ACC112 (cell line): ENCODE measurements at regions not wholly inside any gene's neighbourhood (a gene's known extent, or its start where the extent isn't known, plus 50 kb on each side); places are given as distances from the start of the nearest gene placed in this dataset.

Experiments used
- H2AFZ ChIP-seq: fragments of 200-600 bp; sonication (generic); one replicate; pipeline ENCODE4 v1.6.0; 2017; ENCODE audit warnings: antibody characterized with exemption, low read length; ENCODE audit not compliant: unreplicated experiment
- H3K27ac ChIP-seq: fragments of 200-600 bp; sonication (generic); 2 replicates; pipeline ENCODE4 v1.5.1; 2014; ENCODE audit warnings: low read depth, mild to moderate bottlenecking, antibody characterized with exemption, low read length, moderate library complexity
- H3K27me3 ChIP-seq: fragments of 200-600 bp; sonication (generic); 2 replicates; pipeline ENCODE4 v1.6.1; 2014; ENCODE audit warnings: mild to moderate bottlenecking, antibody characterized with exemption, low read length, moderate library complexity, mixed read lengths; ENCODE audit not compliant: insufficient read depth
- H3K36me3 ChIP-seq: fragments of 200-600 bp; sonication (generic); 2 replicates; pipeline ENCODE4 v1.6.1; 2016; ENCODE audit warnings: mild to moderate bottlenecking, antibody characterized with exemption, low read length, moderate library complexity, mixed read lengths; ENCODE audit not compliant: insufficient read depth
- H3K4me1 ChIP-seq: fragments of 200-600 bp; sonication (generic); one replicate; pipeline ENCODE4 v1.6.1; 2016; ENCODE audit warnings: low read length, mixed read lengths; ENCODE audit not compliant: insufficient read depth, unreplicated experiment, control insufficient read depth
- H3K4me3 ChIP-seq: fragments of 200-600 bp; sonication (generic); 2 replicates; pipeline ENCODE4 v1.5.1; 2014; ENCODE audit warnings: mild to moderate bottlenecking, low read depth, low read length
- H3K79me2 ChIP-seq: fragments of 200-600 bp; sonication (generic); one replicate; pipeline ENCODE4 v1.6.0; 2016; ENCODE audit warnings: low read length; ENCODE audit not compliant: control insufficient read depth, unreplicated experiment, insufficient read depth

DNA sequence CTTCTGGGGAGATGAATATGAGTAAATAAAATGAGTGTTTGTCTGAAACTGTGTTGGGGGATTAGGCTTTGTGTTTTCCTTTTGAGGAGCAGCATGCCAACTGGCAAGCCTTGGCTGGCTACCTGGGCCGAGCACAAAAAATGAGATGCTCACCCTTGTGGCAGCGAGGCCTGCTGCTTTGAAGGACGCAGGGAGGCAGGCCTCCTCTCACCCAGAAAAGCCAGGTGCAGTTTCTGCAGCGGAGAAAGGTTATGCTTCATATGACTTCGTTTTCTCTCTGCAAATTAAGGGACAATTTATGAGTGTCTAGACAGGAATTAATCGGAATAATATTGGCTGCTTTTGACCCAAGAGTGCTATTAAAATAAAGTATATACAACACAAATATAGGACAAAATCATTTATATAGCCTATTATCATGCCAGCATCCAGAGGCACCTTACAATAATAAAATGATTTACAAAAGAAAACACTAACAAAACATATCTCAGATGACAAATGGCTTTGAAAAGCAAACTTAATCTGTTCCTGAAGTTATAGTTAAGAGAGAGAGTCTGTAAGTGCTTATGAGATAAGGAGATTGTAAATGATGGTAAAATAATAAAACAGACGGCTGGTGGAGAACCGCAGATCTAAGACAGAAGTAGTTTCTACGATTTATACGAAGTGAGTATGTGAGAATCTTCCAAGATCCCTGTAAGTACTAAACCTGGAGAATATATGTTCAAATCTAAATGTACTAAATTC is 682.8 kb upstream of the NR2F2 start:
- no peaks in the 10 kb centered on the region for H3K4me1 ChIP-seq
- H3K27ac ChIP-seq: no peak overlapping the region

DNA sequence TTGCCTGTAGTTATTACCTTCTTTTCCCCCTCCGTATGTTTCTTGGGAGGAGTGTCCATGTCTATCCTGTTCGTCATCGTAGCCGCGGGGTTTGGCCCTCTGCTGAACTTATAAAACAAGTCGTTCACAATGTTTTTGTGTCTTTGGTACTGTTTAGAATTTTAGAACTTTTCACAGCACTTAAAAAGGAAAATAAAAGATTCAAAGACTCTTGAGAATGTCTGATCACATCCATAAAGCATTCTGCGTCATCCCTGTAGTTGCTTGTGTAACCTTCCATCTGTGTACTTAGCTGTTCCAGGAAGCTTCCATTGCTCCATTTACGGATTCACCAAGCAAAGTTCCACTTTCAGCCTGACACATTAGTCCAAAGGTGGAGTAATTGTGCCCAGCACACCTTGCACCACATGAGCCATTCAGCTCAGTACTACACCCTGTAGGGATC is 677.1 kb upstream of the NR2F2 start:
- no peaks in the 10 kb centered on the region for H3K27me3 ChIP-seq

More for the DNA sequence above, 682.8 kb upstream of the NR2F2 start:
- Histone ChIP-seq H3K4me3 (no peak overlapping the region), H3K27me3 (no peaks in the 10 kb centered on the region), H3K36me3 (no peaks in the 10 kb centered on the region), H3K79me2 (no peaks in the 10 kb centered on the region), H2AFZ (no peak overlapping the region)

DNA sequence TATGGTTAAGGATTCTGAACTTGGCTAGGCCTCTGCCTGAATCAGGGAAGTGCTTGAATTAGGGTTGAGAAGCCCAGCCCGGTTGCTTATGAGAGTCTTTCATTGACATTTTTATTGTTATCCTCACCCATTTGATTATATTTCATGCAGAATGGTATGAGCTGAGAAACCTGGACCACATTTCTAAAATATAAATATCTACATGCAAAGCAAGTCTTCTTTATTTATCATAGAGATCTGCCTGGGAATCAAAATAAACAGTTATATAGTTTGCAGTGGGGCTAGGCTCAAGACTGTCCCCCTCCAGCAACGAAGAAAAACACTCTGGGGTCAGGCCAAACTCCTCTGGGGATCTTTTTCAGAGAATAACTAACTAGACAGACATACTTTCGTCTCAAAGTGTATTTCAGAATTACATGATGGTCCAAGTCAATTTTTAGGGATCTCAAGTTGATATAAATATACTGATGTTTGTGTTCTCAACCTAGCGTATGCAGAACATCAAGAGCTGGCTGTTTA is 675.4 kb upstream of the NR2F2 start:
- no peaks in the 10 kb centered on the region for H3K4me1 ChIP-seq
- H3K4me3 ChIP-seq: no peak overlapping the region
- H3K27ac ChIP-seq: no peak overlapping the region
- no peak overlapping the region for H2AFZ ChIP-seq
- H3K27me3 ChIP-seq: no peaks in the 10 kb centered on the region
- no peaks in the 10 kb centered on the region for H3K36me3 ChIP-seq
- H3K79me2 ChIP-seq: no peaks in the 10 kb centered on the region

More for the DNA sequence above, 677.1 kb upstream of the NR2F2 start:
- no peaks in the 10 kb centered on the region for H3K36me3 ChIP-seq
- no peak overlapping the region for H2AFZ ChIP-seq
- H3K27ac ChIP-seq: no peak overlapping the region
- no peak overlapping the region for H3K4me3 ChIP-seq
- no peaks in the 10 kb centered on the region for H3K4me1 ChIP-seq
- H3K79me2 ChIP-seq: no peaks in the 10 kb centered on the region

DNA sequence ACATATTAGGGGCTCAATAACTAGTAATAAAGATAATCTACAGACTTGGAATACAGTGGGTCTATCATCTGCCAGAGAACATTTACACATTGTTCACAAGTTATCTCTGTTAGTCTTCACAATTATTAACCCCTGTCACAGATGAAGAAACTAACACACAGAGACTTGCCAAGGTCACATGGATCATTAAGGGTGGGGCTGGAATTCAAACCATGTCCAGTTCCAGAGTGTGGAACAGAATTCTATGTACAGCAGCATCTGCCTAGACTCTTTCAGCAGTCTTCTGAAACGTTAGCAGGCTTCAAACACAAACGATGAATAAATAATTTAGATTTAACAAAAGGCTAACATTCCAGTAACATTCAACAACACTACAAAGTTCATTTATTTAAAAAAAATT is 673.9 kb upstream of the NR2F2 start:
- Histone ChIP-seq H3K36me3 (no peaks in the 10 kb centered on the region), H3K79me2 (no peaks in the 10 kb centered on the region), H3K4me3 (no peak overlapping the region), H2AFZ (no peak overlapping the region), H3K27ac (no peak overlapping the region), H3K4me1 (no peaks in the 10 kb centered on the region), H3K27me3 (no peaks in the 10 kb centered on the region)

DNA sequence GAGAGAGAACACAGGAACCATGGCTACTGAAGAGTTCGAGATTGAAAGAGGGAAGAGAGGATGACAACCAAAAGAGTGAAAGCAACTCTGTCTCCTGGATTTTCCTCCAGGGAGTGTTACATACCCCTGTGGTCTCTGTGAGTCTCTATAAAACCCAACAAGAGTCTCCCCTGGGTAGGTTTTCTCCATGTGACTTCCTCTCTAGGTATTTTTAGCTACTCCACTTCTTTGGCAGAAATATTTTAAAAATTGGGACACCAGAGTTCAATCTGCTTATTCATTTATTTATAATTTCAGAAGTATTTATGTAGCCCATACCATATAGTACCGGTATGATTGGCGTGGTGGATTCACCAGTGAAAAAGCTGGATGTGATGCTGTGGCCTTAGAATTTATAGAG is 671.7 kb upstream of the NR2F2 start:
- Histone ChIP-seq H3K4me1 (no peaks in the 10 kb centered on the region), H3K4me3 (no peak overlapping the region), H3K27me3 (no peaks in the 10 kb centered on the region), H3K27ac (no peak overlapping the region), H2AFZ (no peak overlapping the region), H3K36me3 (no peaks in the 10 kb centered on the region), H3K79me2 (no peaks in the 10 kb centered on the region)

DNA sequence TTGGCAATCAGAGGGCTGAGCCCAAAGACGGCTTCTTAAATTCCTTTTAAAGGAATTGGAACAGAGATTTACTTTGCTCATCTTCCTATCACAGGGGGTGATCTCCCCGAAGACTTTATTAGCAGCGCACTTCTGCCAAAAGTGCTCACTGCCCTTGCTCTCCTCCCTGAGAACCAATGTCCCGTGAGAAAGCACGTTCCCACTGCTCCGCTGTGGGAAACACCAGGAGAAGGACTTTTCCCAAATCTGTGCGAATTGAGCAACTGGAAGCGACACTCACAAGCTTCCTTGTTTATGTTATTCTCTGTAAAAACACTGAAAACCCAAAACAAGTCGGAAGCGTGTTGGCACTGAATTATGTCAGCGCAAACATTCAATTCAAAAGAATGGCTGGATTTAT is 670.8 kb upstream of the NR2F2 start:
- H2AFZ ChIP-seq: peak overlapping the region; percentile 73
- no peaks in the 10 kb centered on the region for H3K79me2 ChIP-seq
- H3K27ac ChIP-seq: no peak overlapping the region
- H3K36me3 ChIP-seq: no peaks in the 10 kb centered on the region
- no peak overlapping the region for H3K4me3 ChIP-seq
- H3K27me3 ChIP-seq: no peaks in the 10 kb centered on the region
- H3K4me1 ChIP-seq: no peaks in the 10 kb centered on the region

DNA sequence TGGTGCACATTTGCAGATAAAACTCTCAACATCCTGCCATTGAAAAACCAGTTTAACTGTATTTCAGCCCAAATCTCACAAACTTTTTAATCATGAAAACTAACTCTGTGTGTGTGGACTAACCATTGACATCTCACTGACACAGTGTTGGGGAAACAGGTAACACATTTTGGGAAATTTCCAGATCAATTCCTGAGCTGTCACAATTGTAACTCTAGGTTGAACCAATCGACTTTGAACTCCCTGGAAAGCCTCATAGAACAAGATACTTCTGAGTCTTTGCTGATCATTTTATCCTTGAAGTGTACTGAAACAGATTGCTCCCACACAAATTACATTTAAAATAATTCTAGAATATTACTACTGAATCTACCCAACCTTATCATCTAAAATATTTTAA is 667.9 kb upstream of the NR2F2 start:
- Histone ChIP-seq H3K4me3 (no peak overlapping the region), H3K27me3 (no peaks in the 10 kb centered on the region), H3K4me1 (no peaks in the 10 kb centered on the region), H3K36me3 (no peaks in the 10 kb centered on the region), H2AFZ (no peak overlapping the region), H3K79me2 (no peaks in the 10 kb centered on the region), H3K27ac (no peak overlapping the region)

DNA sequence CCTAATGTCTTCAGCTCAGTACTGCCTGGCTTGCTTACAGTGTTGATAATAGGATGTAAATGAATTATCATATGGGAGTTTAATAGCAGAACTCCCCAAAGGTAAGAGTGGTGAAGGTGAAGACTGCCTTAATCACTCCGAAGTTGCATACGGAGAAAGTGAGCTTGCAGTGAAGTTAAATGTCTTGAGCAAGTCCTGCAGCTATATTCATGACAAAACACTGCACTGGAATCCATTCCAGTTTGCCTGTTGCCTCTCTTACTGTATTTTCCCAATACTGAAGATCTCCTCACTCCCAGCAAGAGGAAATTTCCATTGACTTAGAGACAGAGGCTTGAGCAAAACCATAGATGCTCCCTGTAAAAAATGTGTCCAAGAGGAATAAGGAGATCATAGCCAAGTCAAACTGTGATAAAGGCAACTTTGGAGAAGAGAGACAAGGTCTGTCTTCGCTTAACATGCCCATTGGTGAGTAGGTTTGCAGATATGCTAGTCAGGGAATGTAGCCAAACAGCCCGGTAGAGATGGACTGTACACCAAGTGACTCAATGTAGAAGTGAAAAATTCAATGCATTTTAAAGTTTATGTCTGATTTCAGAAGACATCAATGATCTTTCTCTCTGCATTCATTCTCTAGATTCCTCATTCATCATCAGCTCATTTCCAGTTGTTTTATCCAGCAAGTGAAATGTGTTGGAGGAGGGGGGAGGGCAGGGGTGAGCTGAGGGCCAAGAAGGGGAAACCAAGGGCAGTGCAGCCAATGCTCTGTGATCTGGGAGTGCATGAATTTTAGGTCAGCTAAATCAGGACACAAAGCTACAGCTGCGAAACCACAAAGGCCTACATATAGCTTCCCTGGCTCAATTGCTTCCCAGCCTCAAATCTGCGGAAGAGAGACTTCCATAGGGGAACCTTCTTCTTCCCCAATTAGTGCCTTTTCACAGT is 667.1 kb upstream of the NR2F2 start:
- Histone ChIP-seq H3K79me2 (no peaks in the 10 kb centered on the region), H3K27ac (no peak overlapping the region), H3K4me3 (no peak overlapping the region), H3K27me3 (no peaks in the 10 kb centered on the region), H2AFZ (no peak overlapping the region), H3K4me1 (peaks cover 2% of the 10 kb centered on the region), H3K36me3 (no peaks in the 10 kb centered on the region)

DNA sequence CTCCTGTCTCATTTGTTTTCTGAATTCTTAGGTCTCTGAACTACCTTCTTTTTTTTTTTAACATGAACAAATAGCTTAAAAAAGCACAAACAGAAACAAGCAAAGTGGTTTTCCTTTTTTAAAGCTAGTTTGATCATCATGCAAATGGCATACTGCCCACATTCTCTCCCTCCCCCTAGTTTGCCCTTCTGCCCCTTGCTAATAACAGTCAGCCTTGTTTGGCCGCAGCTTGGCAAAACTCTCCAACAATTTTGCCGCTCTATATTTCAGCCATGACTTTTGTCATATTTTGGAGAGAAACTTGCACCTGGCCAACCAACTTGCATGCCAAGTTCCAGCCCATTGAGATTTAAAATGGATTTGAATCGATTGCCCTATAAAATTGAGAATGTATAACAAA is 666.0 kb upstream of the NR2F2 start:
- Histone ChIP-seq H3K27me3 (no peaks in the 10 kb centered on the region), H3K4me1 (peaks cover 8% of the 10 kb centered on the region), H3K36me3 (no peaks in the 10 kb centered on the region), H3K27ac (no peak overlapping the region), H3K4me3 (no peak overlapping the region), H3K79me2 (no peaks in the 10 kb centered on the region), H2AFZ (no peak overlapping the region)

DNA sequence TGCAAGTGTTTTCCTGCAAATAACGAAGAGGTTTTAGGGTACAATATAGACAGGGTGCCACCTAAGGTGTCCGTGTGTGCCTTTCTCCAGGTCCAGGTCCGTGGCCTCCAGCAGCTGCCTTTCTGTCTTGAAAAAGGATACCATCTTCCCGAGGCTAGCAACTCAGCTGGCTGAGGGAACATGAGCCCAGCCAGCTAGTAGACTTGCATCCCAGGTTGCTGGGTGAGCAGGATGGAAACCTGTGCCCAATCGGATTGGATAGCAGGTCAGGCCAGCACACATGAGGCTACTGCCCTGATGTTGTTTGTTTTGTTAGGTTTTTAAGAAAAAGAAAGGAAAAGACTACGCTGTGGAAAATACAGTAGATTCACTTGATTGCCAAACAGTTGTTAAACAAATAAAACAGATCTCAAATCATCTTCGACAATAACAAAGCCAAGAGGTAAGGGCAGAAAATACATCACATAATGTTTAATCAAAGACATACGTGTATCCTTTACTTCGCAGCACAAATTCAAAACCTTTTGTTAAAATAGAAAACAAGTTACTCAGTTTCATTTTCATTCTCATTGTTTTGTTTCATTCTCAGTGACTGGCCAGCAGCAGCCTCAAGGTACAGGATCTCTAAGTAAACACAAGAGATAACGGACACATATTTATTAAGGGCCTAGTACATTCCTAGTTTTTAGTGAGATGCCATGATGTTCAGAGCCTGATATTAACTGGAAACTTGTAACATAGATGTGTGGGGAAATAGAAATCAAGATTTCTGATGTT is 661.2 kb upstream of the NR2F2 start:
- Histone ChIP-seq H3K27ac (peak overlapping the region; percentile 9), H3K27me3 (no peaks in the 10 kb centered on the region), H3K36me3 (no peaks in the 10 kb centered on the region), H2AFZ (peak overlapping the region; percentile 93), H3K4me1 (peaks cover 15% of the 10 kb centered on the region), H3K79me2 (no peaks in the 10 kb centered on the region), H3K4me3 (peak overlapping the region; percentile 67)
